GM23248 (cell line): ENCODE measurements at regions not wholly inside any gene's neighbourhood (a gene's known extent, or its start where the extent isn't known, plus 50 kb on each side); places are given as distances from the start of the nearest gene placed in this dataset.

Experiments used
- DNase-seq: peaks from one replicate; pipeline ENCODE4 v3.0.0-alpha.2; 2015
- H2AFZ ChIP-seq: fragments of 200-600 bp; sonication (generic); 2 replicates; pipeline ENCODE4 v1.6.1; 2016; ENCODE audit warnings: antibody characterized with exemption
- H3F3A ChIP-seq: fragments of 200-600 bp; sonication (generic); 2 replicates; pipeline ENCODE4 v1.6.1; 2016; ENCODE audit warnings: mild to moderate bottlenecking, antibody characterized with exemption, mixed run types; ENCODE audit not compliant: insufficient read depth
- H3K27ac ChIP-seq: fragments of 200-600 bp; sonication (generic); 2 replicates; pipeline ENCODE4 v1.5.1; 2016; ENCODE audit warnings: mild to moderate bottlenecking
- H3K27me3 ChIP-seq: fragments of 200-600 bp; sonication (generic); replicated peaks from 2 replicates; pipeline ENCODE4 v1.6.1; 2016; ENCODE audit warnings: mild to moderate bottlenecking; ENCODE audit not compliant: insufficient read depth
- H3K36me3 ChIP-seq: fragments of 200-600 bp; sonication (generic); 2 replicates; pipeline ENCODE4 v1.6.1; 2016; ENCODE audit warnings: low read depth, mild to moderate bottlenecking
- H3K4me1 ChIP-seq: fragments of 200-600 bp; sonication (generic); 2 replicates; pipeline ENCODE4 v1.6.1; 2016; ENCODE audit warnings: mild to moderate bottlenecking; ENCODE audit not compliant: insufficient read depth
- H3K4me2 ChIP-seq: fragments of 200-600 bp; sonication (generic); one replicate; pipeline ENCODE4 v1.6.1; 2016; ENCODE audit warnings: mild to moderate bottlenecking; ENCODE audit not compliant: unreplicated experiment
- H3K4me3 ChIP-seq: fragments of 200-600 bp; sonication (generic); 2 replicates; pipeline ENCODE4 v1.5.1; 2016; ENCODE audit warnings: mild to moderate bottlenecking
- H3K79me2 ChIP-seq: fragments of 200-600 bp; sonication (generic); 2 replicates; pipeline ENCODE4 v1.6.1; 2016; ENCODE audit warnings: mild to moderate bottlenecking; ENCODE audit not compliant: insufficient read depth
- H3K9ac ChIP-seq: fragments of 200-600 bp; sonication (generic); 2 replicates; pipeline ENCODE4 v1.6.1; 2016; ENCODE audit warnings: mild to moderate bottlenecking
- H3K9me2 ChIP-seq: fragments of 200-600 bp; sonication (generic); 2 replicates; pipeline ENCODE4 v1.6.1; 2016; ENCODE audit warnings: mixed run types, mild to moderate bottlenecking, moderate library complexity; ENCODE audit not compliant: insufficient read depth
- H3K9me3 ChIP-seq: fragments of 200-600 bp; sonication (generic); one replicate; pipeline ENCODE4 v1.6.1; 2017; ENCODE audit warnings: low read depth
- H4K20me1 ChIP-seq: fragments of 200-600 bp; sonication (generic); 2 replicates; pipeline ENCODE4 v1.6.0; 2016; ENCODE audit not compliant: insufficient read depth
- EZH2 ChIP-seq: fragments of 200-600 bp; sonication (generic); IDR thresholded peaks from 2 replicates; pipeline ENCODE4 v1.6.1; 2018; ENCODE audit warnings: antibody characterized with exemption, mild to moderate bottlenecking; ENCODE audit not compliant: insufficient read depth, poor library complexity, severe bottlenecking
- EZH2phosphoT487 ChIP-seq: fragments of 200-600 bp; sonication (generic); IDR thresholded peaks from 2 replicates; pipeline ENCODE4 v1.6.1; 2018; ENCODE audit warnings: antibody characterized with exemption, moderate library complexity, mild to moderate bottlenecking, low read depth; ENCODE audit not compliant: insufficient read depth
- WGBS, 2 experiments: methylation state at CpG; one replicate each; pipeline ENCODE4 v1.1.6; 2015 to 2017; ENCODE audit warnings: low lambda C conversion rate in 2 of 2, low coverage in 1 of 2; ENCODE audit errors: missing lambda C conversion rate in 2 of 2; 5-methylcytosine and 5-hydroxymethylcytosine counted together
- in situ Hi-C: fragments of 300-500 bp; cut with MboI; formaldehyde crosslinking; loops from 2 replicates; pipeline ENCODE4 v1.15.0; 2020

DNA sequence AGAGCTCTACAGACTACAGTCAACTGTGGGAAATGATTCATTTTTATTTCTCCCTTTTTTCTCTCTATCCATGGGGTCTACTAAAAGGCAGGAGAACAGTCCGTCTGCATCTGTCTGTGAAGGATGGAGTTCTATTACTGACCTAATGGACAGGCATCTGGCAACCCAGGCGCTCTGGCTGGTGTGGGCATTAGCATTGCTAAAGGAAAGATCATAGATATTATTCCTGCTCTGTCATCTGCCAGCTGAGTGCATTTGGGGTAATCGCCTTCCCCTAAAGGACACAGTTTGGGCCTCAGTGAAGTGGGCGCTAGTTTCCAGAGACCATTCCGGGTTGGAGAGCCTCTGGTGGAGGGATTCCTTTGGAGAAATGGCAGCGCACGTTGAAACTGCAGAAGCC is 201.3 kb upstream of the TCERG1L start:
- Histone ChIP-seq H3K9me2 (no peaks in the 10 kb centered on the region), H3K4me1 (peaks cover 14% of the 10 kb centered on the region), H3K27ac (no peak overlapping the region), H3K27me3 (no peaks in the 10 kb centered on the region; the same call in 1 of the 2 replicates), H3K9me3 (no peaks in the 10 kb centered on the region), H2AFZ (no peak overlapping the region), H4K20me1 (no peaks in the 10 kb centered on the region), H3K9ac (no peak overlapping the region), H3K4me3 (no peak overlapping the region), H3K4me2 (no peak overlapping the region), H3K79me2 (no peaks in the 10 kb centered on the region), H3F3A (peaks cover 5% of the 10 kb centered on the region; the same call in 1 of the 2 replicates), H3K36me3 (no peaks in the 10 kb centered on the region)
- DNase-seq = no peak
- TF ChIP-seq EZH2 (no peak), EZH2phosphoT487 (no peak)
- in situ Hi-C loops = no loop called here
- 76 to 77% methylated on average over 7 of the region's 7 CpGs for WGBS, 2 experiments

DNA sequence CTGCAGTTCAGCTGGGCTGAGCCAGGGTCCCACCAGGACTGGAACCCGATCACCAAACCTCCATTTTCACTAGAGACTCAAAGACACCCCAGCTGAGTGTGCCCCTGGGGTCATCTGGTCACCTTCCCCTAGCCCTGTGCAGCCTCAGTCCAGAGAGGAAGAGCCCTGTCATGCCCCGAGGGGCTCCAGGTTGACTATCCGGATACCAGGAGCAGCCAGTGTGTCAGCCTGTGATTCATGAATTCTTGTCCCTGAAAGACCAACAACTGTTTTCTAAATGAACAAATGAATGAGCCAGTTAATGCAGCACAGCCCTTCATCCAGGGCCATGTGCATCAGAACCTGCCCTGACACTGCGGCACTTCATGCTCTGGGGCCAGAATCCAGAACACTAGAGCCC is 201.9 kb upstream of the TCERG1L start:
- H3K79me2 ChIP-seq = no peaks in the 10 kb centered on the region
- H3K4me1 ChIP-seq = peaks cover 14% of the 10 kb centered on the region
- H2AFZ ChIP-seq = no peak overlapping the region
- WGBS, 2 experiments = 19 to 27% methylated on average over 3 to 4 of the region's 4 CpGs
- no peak overlapping the region for H3K27ac ChIP-seq
- no peaks in the 10 kb centered on the region for H3K9me2 ChIP-seq
- H3K36me3 ChIP-seq = no peaks in the 10 kb centered on the region
- H3F3A ChIP-seq = peaks cover 5% of the 10 kb centered on the region; the same call in 1 of the 2 replicates
- no peaks in the 10 kb centered on the region for H3K9me3 ChIP-seq
- no peaks in the 10 kb centered on the region; the same call in 1 of the 2 replicates for H3K27me3 ChIP-seq
- in situ Hi-C loops = no loop called here
- no peaks in the 10 kb centered on the region for H4K20me1 ChIP-seq
- H3K9ac ChIP-seq = no peak overlapping the region
- peak; percentile 49 for DNase-seq
- TF ChIP-seq EZH2 (no peak), EZH2phosphoT487 (no peak)
- peak overlapping the region; percentile 60 for H3K4me2 ChIP-seq
- no peak overlapping the region for H3K4me3 ChIP-seq

- in situ Hi-C loops = no loop called here
- peaks cover 5% of the 10 kb centered on the region; the same call in 1 of the 2 replicates for H3F3A ChIP-seq
- no peaks in the 10 kb centered on the region for H4K20me1 ChIP-seq
- DNase-seq = peak; percentile 45
- peak overlapping the region; percentile 30; the same call in 1 of the 2 replicates for H3K4me3 ChIP-seq
- no peaks in the 10 kb centered on the region for H3K36me3 ChIP-seq
- H3K9me3 ChIP-seq = no peaks in the 10 kb centered on the region
- H3K4me2 ChIP-seq = peak overlapping the region; percentile 60
- H2AFZ ChIP-seq = no peak overlapping the region
- no peak overlapping the region for H3K9ac ChIP-seq
- H3K4me1 ChIP-seq = peaks cover 14% of the 10 kb centered on the region
- H3K9me2 ChIP-seq = no peaks in the 10 kb centered on the region
- TF ChIP-seq EZH2 (no peak), EZH2phosphoT487 (no peak)
- 13 to 16% methylated on average over 8 of the region's 8 CpGs for WGBS, 2 experiments
- no peaks in the 10 kb centered on the region for H3K79me2 ChIP-seq
- H3K27me3 ChIP-seq = no peaks in the 10 kb centered on the region; the same call in 1 of the 2 replicates
- H3K27ac ChIP-seq = no peak overlapping the region
Measured at GRCh38 chr10:131513901-131514300, 202.4 kb upstream of the TCERG1L start.

GRCh38 chr10:131514454-131514853 is 202.9 kb upstream of the TCERG1L start:
- in situ Hi-C loops = no loop called here
- H3K27me3 ChIP-seq = no peaks in the 10 kb centered on the region; the same call in 1 of the 2 replicates
- no peaks in the 10 kb centered on the region for H3K36me3 ChIP-seq
- H3K4me1 ChIP-seq = peaks cover 14% of the 10 kb centered on the region
- H3K9ac ChIP-seq = no peak overlapping the region
- H3K4me3 ChIP-seq = peak overlapping the region; percentile 30; the same call in 1 of the 2 replicates
- no peaks in the 10 kb centered on the region for H4K20me1 ChIP-seq
- H3K9me3 ChIP-seq = no peaks in the 10 kb centered on the region
- peak; percentile 91 for DNase-seq
- TF ChIP-seq EZH2phosphoT487 (no peak), EZH2 (no peak)
- peaks cover 5% of the 10 kb centered on the region; the same call in 1 of the 2 replicates for H3F3A ChIP-seq
- WGBS, 2 experiments = 6% methylated on average over 12 of the region's 12 CpGs
- no peak overlapping the region for H3K27ac ChIP-seq
- no peaks in the 10 kb centered on the region for H3K79me2 ChIP-seq
- no peaks in the 10 kb centered on the region for H3K9me2 ChIP-seq
- peak overlapping the region; percentile 60 for H3K4me2 ChIP-seq
- no peak overlapping the region for H2AFZ ChIP-seq
